ENCODE measurements at regions not wholly inside any gene's neighbourhood (a gene's known extent, or its start where the extent isn't known, plus 50 kb on each side); places are given as distances from the start of the nearest gene placed in this dataset.

DNA sequence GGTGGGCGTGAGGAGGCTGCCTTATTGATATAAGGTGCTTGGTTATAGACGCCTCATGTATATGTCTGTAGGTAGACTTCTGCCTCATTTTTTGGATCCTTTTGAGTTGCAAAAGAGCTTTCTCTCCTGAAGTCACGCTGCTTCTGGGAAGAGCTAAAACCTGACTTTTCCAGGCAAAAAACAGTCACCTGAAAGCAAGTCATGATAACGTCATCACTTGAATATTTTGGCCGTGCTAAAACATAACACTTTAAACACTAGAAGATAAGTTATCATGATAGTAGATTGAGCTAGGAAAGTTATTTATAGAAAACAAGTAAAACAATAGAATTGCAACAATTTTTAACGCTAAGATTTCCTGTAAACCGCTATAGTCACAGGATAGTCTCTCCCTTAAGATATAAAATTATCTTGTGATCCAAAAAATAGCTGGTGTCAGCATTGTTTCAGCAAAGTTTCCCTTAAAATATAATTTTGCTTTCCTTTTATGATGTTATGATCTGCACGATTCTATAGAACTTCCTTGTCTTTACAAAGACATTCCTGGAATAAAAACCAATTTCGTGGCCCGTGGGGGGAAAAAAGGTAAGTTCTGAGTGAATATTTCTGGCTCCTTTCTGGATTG lies 69.0 kb upstream of the AKAP12 start:
- TF ChIP-seq, protein P1, sequence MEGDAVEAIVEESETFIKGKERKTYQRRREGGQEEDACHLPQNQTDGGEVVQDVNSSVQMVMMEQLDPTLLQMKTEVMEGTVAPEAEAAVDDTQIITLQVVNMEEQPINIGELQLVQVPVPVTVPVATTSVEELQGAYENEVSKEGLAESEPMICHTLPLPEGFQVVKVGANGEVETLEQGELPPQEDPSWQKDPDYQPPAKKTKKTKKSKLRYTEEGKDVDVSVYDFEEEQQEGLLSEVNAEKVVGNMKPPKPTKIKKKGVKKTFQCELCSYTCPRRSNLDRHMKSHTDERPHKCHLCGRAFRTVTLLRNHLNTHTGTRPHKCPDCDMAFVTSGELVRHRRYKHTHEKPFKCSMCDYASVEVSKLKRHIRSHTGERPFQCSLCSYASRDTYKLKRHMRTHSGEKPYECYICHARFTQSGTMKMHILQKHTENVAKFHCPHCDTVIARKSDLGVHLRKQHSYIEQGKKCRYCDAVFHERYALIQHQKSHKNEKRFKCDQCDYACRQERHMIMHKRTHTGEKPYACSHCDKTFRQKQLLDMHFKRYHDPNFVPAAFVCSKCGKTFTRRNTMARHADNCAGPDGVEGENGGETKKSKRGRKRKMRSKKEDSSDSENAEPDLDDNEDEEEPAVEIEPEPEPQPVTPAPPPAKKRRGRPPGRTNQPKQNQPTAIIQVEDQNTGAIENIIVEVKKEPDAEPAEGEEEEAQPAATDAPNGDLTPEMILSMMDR (IDR thresholded peaks at IDR 0.05): no peak
- no peak for TF ChIP-seq POLR2A (IDR thresholded peaks at IDR 0.05)
